Breast epithelium (tissue), 3 donors: ENCODE measurements at regions not wholly inside any gene's neighbourhood (a gene's known extent, or its start where the extent isn't known, plus 50 kb on each side); places are given as distances from the start of the nearest gene placed in this dataset.

Experiments
- POLR2A ChIP-seq: fragments of 450-650 bp; IDR thresholded peaks from one replicate; pipeline ENCODE4 v1.6.1; 2016; ENCODE audit warnings: antibody characterized with exemption, mild to moderate bottlenecking, moderate library complexity
- TF ChIP-seq, protein P1 (sequence below), 3 donors: fragments of 450-650 bp; IDR thresholded peaks; one replicate each; pipeline ENCODE4 v1.5.1; 2016 to 2017; ENCODE audit warnings: antibody characterized with exemption in 3 of 3, mild to moderate bottlenecking in 3 of 3, moderate library complexity in 3 of 3

GRCh38 chr14:89563471-89563870, 146.4 kb upstream of the FOXN3 start:
- TF ChIP-seq, protein P1, sequence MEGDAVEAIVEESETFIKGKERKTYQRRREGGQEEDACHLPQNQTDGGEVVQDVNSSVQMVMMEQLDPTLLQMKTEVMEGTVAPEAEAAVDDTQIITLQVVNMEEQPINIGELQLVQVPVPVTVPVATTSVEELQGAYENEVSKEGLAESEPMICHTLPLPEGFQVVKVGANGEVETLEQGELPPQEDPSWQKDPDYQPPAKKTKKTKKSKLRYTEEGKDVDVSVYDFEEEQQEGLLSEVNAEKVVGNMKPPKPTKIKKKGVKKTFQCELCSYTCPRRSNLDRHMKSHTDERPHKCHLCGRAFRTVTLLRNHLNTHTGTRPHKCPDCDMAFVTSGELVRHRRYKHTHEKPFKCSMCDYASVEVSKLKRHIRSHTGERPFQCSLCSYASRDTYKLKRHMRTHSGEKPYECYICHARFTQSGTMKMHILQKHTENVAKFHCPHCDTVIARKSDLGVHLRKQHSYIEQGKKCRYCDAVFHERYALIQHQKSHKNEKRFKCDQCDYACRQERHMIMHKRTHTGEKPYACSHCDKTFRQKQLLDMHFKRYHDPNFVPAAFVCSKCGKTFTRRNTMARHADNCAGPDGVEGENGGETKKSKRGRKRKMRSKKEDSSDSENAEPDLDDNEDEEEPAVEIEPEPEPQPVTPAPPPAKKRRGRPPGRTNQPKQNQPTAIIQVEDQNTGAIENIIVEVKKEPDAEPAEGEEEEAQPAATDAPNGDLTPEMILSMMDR (IDR thresholded peaks at IDR 0.05), result no peak
- no peak for TF ChIP-seq POLR2A
